B cell (primary cell): ENCODE measurements at regions not wholly inside any gene's neighbourhood (a gene's known extent, or its start where the extent isn't known, plus 50 kb on each side); places are given as distances from the start of the nearest gene placed in this dataset.

Experiments
- ATAC-seq: fragments of 200-7000 bp; cut with Tn5 transposase; one replicate; pipeline ENCODE4 v1.10.0; 2021; ENCODE audit warnings: low read depth, mild to moderate bottlenecking, moderate number of reproducible peaks, moderate library complexity
- CTCF ChIA-PET: fragments of 350-600 bp; sonication (Branson Sonifier 250); formaldehyde crosslinking; loops from one replicate; lab custom pipeline; 2021; ENCODE audit warnings: antibody characterized with exemption, inconsistent platforms; lab: Charles Lee
- POLR2A ChIA-PET: fragments of 350-600 bp; sonication (Branson Sonifier 250); formaldehyde crosslinking; loops from one replicate; lab custom pipeline; 2021; ENCODE audit warnings: antibody characterized with exemption; lab: Charles Lee
- DNase-seq: peaks from one replicate; pipeline ENCODE4 v3.0.0; 2013
- H2AFZ ChIP-seq: 2 replicates; pipeline ENCODE4 v1.6.1; 2012; ENCODE audit warnings: mild to moderate bottlenecking, low read depth, low read length; ENCODE audit not compliant: insufficient read depth, poor library complexity, severe bottlenecking
- H3K27ac ChIP-seq, 2 donors: 1 replicate in 1 of 2; 2 replicates in 1 of 2; pipeline ENCODE4 v1.5.1; 2012 to 2013; ENCODE audit warnings: low read length in 2 of 2, mild to moderate bottlenecking in 2 of 2, moderate library complexity in 1 of 2
- H3K27me3 ChIP-seq, 4 experiments: fragments of 200-600 bp in 1 of 4; sonication (generic) in 1 of 4; replicated peaks in 1 of 4; 1 replicate in 2 of 4; 2 replicates in 2 of 4; pipeline versions ENCODE4 v1.6.1 to v1.7.0; 2013 to 2016; ENCODE audit warnings: low read length in 3 of 4, mild to moderate bottlenecking in 2 of 4, mixed read lengths in 1 of 4, moderate library complexity in 1 of 4; ENCODE audit not compliant: insufficient read depth in 4 of 4, control insufficient read depth in 3 of 4; ENCODE audit errors: control extremely low read depth in 1 of 4
- H3K36me3 ChIP-seq, 2 experiments: replicated peaks in 1 of 2; 1 replicate in 1 of 2; 2 replicates in 1 of 2; pipeline versions ENCODE4 v1.6.1 to v1.7.1; 2013; ENCODE audit warnings: low read length in 1 of 2; ENCODE audit not compliant: insufficient read depth in 2 of 2, control insufficient read depth in 1 of 2; ENCODE audit errors: control extremely low read depth in 1 of 2, extremely low read depth in 1 of 2
- H3K4me1 ChIP-seq, 2 donors: fragments of 200-600 bp in 1 of 2; sonication (generic) in 1 of 2; 1 replicate in 1 of 2; 2 replicates in 1 of 2; pipeline versions ENCODE4 v1.5.1 to v1.6.1; 2013 to 2017; ENCODE audit warnings: low read length in 2 of 2; ENCODE audit not compliant: control insufficient read depth in 2 of 2, insufficient read depth in 2 of 2
- H3K4me2 ChIP-seq: replicated peaks from 2 replicates; pipeline ENCODE3; 2012; ENCODE audit warnings: mild to moderate bottlenecking, low read depth, low read length; ENCODE audit not compliant: poor library complexity, severe bottlenecking
- H3K4me3 ChIP-seq, 5 experiments: fragments of 200-600 bp in 1 of 5; sonication (generic) in 1 of 5; 1 replicate in 3 of 5; 2 replicates in 2 of 5; pipeline versions ENCODE4 v1.5.1 to v1.7.0; 2011 to 2016; ENCODE audit warnings: low read length in 4 of 5, mild to moderate bottlenecking in 4 of 5, low read depth in 2 of 5, control low read depth in 1 of 5, moderate library complexity in 1 of 5; ENCODE audit not compliant: insufficient read depth in 1 of 5; ENCODE audit errors: control extremely low read depth in 1 of 5, extremely low read depth in 1 of 5
- H3K79me2 ChIP-seq: fragments of 200-600 bp; sonication (generic); one replicate; pipeline ENCODE4 v1.6.0; 2016; ENCODE audit warnings: low read length; ENCODE audit not compliant: control insufficient read depth, insufficient read depth
- H3K9ac ChIP-seq: fragments of 200-600 bp; sonication (generic); 2 replicates; pipeline ENCODE4 v1.6.1; 2017; ENCODE audit warnings: mild to moderate bottlenecking, low read length, moderate library complexity
- H3K9me3 ChIP-seq, 3 donors: one replicate each; pipeline versions ENCODE4 v1.6.1 to v1.7.1; 2013; ENCODE audit warnings: low read length in 2 of 3; ENCODE audit not compliant: control insufficient read depth in 2 of 3, insufficient read depth in 1 of 3; ENCODE audit errors: control extremely low read depth in 1 of 3
- H4K20me1 ChIP-seq: 2 replicates; pipeline ENCODE4 v1.6.0; 2012; ENCODE audit warnings: mild to moderate bottlenecking, low read length; ENCODE audit not compliant: insufficient read depth, control insufficient read depth, poor library complexity, severe bottlenecking
- H3K27ac Mint-ChIP-seq: one replicate; pipeline ENCODE4 v1.8.0; 2021; ENCODE audit warnings: mixed read lengths
- H3K27me3 Mint-ChIP-seq: one replicate; pipeline ENCODE4 v1.8.0; 2021; ENCODE audit warnings: mixed read lengths
- H3K4me1 Mint-ChIP-seq: one replicate; pipeline ENCODE4 v1.8.0; 2021; ENCODE audit warnings: mixed read lengths
- H3K4me3 Mint-ChIP-seq: one replicate; pipeline ENCODE4 v1.8.0; 2021; ENCODE audit warnings: mixed read lengths
- H3K9me3 Mint-ChIP-seq: one replicate; pipeline ENCODE4 v1.8.0; 2022; ENCODE audit warnings: mixed read lengths; ENCODE audit not compliant: insufficient read depth
- CTCF ChIP-seq: fragments of 200-600 bp; IDR thresholded peaks from one replicate; pipeline ENCODE4 v1.8.0; 2022; ENCODE audit warnings: antibody characterized with exemption, mild to moderate bottlenecking
- EZH2 ChIP-seq: IDR thresholded peaks from 2 replicates; pipeline ENCODE4 v1.6.1; 2012; ENCODE audit warnings: borderline replicate concordance, low read depth, mild to moderate bottlenecking, moderate library complexity, low read length; ENCODE audit not compliant: insufficient read depth, poor library complexity, severe bottlenecking
- WGBS: methylation state at CpG from one replicate; pipeline ENCODE4 v1.1.5; 2013; ENCODE audit warnings: missing lambda C conversion rate; ENCODE audit not compliant: insufficient coverage; 5-methylcytosine and 5-hydroxymethylcytosine counted together
- intact Hi-C: fragments of 100-400 bp; cut with micrococcal nuclease; formaldehyde crosslinking; loops from one replicate; pipeline ENCODE4 v1.10.0; 2022

GRCh38 chr20:39532205-39532604, 570.1 kb downstream of the DHX35 start:
- H3K9me3 ChIP-seq, result peaks cover 0 to 2% (median 0%) of the 10 kb centered on the region in 3 donors
- no peak for DNase-seq
- H3K4me1 ChIP-seq, result no peaks in the 10 kb centered on the region
- H4K20me1 ChIP-seq, result no peaks in the 10 kb centered on the region
- no peaks in the 10 kb centered on the region for H3K36me3 ChIP-seq
- H3K9ac ChIP-seq, result no peak overlapping the region
- H3K27ac ChIP-seq, result no peak overlapping the region
- no peak overlapping the region for H3K4me3 ChIP-seq
- no peaks in the 10 kb centered on the region for H3K27me3 ChIP-seq
- H3K79me2 ChIP-seq, result no peaks in the 10 kb centered on the region
- ChIA-PET POLR2A (no interaction called here), CTCF (no interaction called here)
- no peak overlapping the region for H2AFZ ChIP-seq
- Mint-ChIP-seq H3K4me3 (no peak overlapping the region), H3K9me3 (no peaks in the 10 kb centered on the region), H3K27ac (no peak overlapping the region), H3K27me3 (no peaks in the 10 kb centered on the region), H3K4me1 (no peaks in the 10 kb centered on the region)
- intact Hi-C loops, result no loop called here
- no peak for ATAC-seq
- WGBS, result no CpG with 5 or more reads among the region's 1 CpG
- H3K4me2 ChIP-seq, result no peak overlapping the region
- TF ChIP-seq CTCF, result no peak
- TF ChIP-seq EZH2, result no peak

DNA sequence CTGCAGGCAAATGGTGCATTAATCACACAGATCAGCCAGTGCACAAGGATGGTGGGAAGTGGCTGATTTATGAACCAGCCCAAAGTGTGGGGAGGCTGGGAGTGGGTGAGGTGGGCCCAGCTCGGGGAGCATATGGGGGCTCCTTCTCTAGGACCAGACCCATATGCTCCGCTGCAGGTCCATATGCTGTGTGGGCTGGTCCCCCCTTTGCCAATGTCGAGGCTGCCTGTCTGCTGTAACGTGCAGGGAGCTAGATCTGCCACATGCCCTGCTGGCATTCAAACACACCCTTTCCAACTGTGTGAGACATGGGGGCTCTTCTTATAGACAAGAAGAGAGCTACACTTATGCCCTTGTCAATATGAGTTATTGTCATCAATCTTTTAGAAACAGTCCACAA, 566.3 kb downstream of the DHX35 start:
- H3K9me3 Mint-ChIP-seq, result no peaks in the 10 kb centered on the region
- intact Hi-C loops, result no loop called here
- H2AFZ ChIP-seq, result no peak overlapping the region
- no peaks in the 10 kb centered on the region for H3K79me2 ChIP-seq
- no peaks in the 10 kb centered on the region for H3K9me3 ChIP-seq
- no peak for ATAC-seq
- no peak overlapping the region for H3K4me3 ChIP-seq
- H3K27me3 ChIP-seq, result no peaks in the 10 kb centered on the region
- DNase-seq, result no peak
- H3K4me2 ChIP-seq, result no peak overlapping the region
- H3K4me3 Mint-ChIP-seq, result no peak overlapping the region
- ChIA-PET CTCF (no interaction called here), POLR2A (no interaction called here)
- no peaks in the 10 kb centered on the region for H3K4me1 ChIP-seq
- H3K4me1 Mint-ChIP-seq, result no peaks in the 10 kb centered on the region
- no peak overlapping the region for H3K27ac ChIP-seq
- no peak overlapping the region for H3K27ac Mint-ChIP-seq
- no peaks in the 10 kb centered on the region for H4K20me1 ChIP-seq
- WGBS, result 88% methylated on average over 4 of the region's 4 CpGs
- no peak overlapping the region for H3K9ac ChIP-seq
- no peaks in the 10 kb centered on the region for H3K27me3 Mint-ChIP-seq
- no peak for TF ChIP-seq CTCF
- no peak for TF ChIP-seq EZH2
- H3K36me3 ChIP-seq, result no peaks in the 10 kb centered on the region
